Mucosa of descending colon (tissue), 3 donors: ENCODE measurements at regions not wholly inside any gene's neighbourhood (a gene's known extent, or its start where the extent isn't known, plus 50 kb on each side); places are given as distances from the start of the nearest gene placed in this dataset.

Experiments
- ATAC-seq: fragments of 200-7000 bp; cut with Tn5 transposase; one replicate; pipeline ENCODE4 v1.9.1; 2020; ENCODE audit warnings: mild to moderate bottlenecking, moderate library complexity
- DNase-seq, 3 donors: peaks; one replicate each; pipeline ENCODE4 v3.0.0-alpha.2; 2020
- H3K36me3 ChIP-seq: fragments of 200-600 bp; one replicate; pipeline ENCODE4 v1.8.0; 2021; ENCODE audit warnings: low read depth, mild to moderate bottlenecking
- H3K4me1 ChIP-seq: fragments of 200-600 bp; one replicate; pipeline ENCODE4 v1.8.0; 2021; ENCODE audit warnings: low read depth, mild to moderate bottlenecking
- H3K4me3 ChIP-seq: fragments of 200-600 bp; one replicate; pipeline ENCODE4 v1.8.0; 2021; ENCODE audit warnings: mild to moderate bottlenecking
- H3K9me3 ChIP-seq: fragments of 200-600 bp; one replicate; pipeline ENCODE4 v1.8.0; 2021; ENCODE audit warnings: mild to moderate bottlenecking
- intact Hi-C, 2 donors: fragments of 100-400 bp; cut with DNase I in 1 of 2; cut with micrococcal nuclease in 1 of 2; formaldehyde crosslinking; loops; one replicate each; pipeline versions ENCODE4 v1.11.0 to v1.11.1; 2022; cut with DNase I, micrococcal nuclease
- TF ChIP-seq, protein P1 (sequence below): fragments of 200-600 bp; IDR thresholded peaks from one replicate; pipeline ENCODE4 v1.8.0; 2022; ENCODE audit warnings: antibody characterized with exemption, mild to moderate bottlenecking
- donor health status: DM: no; HTN: no; CAD: no; lungs with moderate emphysema.
- donor health status: DM: no; HTN: no; CAD: no.
- donor health status: DM: no; HTN: yes; CAD: no.

DNA sequence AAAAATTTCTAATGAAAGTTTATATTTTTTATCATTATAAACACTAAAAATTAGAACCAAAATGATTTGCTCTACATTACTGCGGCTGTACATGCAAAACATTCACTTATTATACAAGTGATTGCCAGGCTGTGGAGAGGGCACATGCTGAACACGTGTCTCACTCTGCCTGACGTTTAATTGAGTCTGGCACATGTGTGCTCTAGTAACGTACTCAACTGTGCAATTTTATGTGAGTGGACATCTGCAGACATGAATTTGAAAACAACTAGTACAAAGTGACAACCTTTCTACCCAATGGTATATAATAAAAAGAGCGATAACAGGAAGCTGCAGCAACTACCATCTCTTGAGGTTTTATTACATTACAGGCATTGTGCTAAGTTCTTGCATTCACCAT, 341.4 kb downstream of the KLF12 start:
- H3K9me3 ChIP-seq: no peaks in the 10 kb centered on the region
- ATAC-seq (peak; percentile 65), DNase-seq (peak in 1 of 3 donors; percentile 23)
- TF ChIP-seq, protein P1, sequence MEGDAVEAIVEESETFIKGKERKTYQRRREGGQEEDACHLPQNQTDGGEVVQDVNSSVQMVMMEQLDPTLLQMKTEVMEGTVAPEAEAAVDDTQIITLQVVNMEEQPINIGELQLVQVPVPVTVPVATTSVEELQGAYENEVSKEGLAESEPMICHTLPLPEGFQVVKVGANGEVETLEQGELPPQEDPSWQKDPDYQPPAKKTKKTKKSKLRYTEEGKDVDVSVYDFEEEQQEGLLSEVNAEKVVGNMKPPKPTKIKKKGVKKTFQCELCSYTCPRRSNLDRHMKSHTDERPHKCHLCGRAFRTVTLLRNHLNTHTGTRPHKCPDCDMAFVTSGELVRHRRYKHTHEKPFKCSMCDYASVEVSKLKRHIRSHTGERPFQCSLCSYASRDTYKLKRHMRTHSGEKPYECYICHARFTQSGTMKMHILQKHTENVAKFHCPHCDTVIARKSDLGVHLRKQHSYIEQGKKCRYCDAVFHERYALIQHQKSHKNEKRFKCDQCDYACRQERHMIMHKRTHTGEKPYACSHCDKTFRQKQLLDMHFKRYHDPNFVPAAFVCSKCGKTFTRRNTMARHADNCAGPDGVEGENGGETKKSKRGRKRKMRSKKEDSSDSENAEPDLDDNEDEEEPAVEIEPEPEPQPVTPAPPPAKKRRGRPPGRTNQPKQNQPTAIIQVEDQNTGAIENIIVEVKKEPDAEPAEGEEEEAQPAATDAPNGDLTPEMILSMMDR: no peak
- no peaks in the 10 kb centered on the region for H3K36me3 ChIP-seq
- no peak overlapping the region for H3K4me3 ChIP-seq
- intact Hi-C loops: no loop called here
- H3K4me1 ChIP-seq: no peaks in the 10 kb centered on the region

DNA sequence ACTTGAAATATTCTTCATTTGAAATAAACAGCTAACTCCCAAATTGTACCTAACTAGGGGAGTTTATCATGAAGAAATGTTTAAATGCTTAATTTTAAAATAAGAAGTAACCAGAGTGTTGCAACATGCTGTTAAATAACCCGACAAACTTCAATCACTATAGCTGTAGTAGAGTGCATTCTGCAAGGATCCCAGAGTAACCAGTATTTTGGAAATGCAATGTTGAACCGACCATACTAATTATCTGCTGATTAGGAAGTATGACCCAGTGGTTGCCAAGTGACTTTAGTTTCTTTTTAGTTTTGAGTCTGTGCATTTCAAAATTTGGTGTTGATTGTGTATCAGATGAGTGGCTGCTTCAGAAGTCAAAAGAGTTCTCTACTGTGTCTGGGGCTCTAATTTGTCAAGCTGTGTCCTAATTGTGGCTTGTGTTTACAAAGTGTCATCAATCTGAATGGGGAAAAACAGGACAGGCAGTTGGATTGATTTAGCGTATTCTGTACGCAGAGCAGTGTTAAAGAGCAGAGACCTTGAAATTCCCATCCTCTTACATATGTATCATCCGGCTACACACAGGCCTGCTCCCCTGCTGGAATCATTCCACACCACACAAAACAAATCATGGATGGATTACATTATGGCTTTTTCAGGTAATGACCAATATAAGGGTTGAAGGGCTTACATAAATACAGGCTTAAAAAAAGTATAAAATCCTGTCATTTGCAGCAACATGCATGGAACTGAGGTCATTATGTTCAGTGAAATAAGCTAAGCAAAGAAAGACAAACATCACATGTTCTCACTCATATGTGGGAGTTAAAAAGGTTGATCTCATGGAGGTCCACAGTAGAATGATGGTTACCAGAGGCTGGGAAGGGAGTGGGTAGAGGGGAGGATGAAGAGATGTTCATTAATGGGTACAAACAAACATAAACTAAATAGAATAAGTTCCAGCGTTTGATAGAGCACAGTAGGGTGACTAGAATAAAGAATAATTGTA, 351.5 kb downstream of the KLF12 start:
- ATAC-seq (no peak), DNase-seq (no peak)
- H3K9me3 ChIP-seq: no peaks in the 10 kb centered on the region
- no peak overlapping the region for H3K4me3 ChIP-seq
- intact Hi-C loops: no loop called here
- TF ChIP-seq, protein P1: no peak
- no peaks in the 10 kb centered on the region for H3K36me3 ChIP-seq
- no peaks in the 10 kb centered on the region for H3K4me1 ChIP-seq

DNA sequence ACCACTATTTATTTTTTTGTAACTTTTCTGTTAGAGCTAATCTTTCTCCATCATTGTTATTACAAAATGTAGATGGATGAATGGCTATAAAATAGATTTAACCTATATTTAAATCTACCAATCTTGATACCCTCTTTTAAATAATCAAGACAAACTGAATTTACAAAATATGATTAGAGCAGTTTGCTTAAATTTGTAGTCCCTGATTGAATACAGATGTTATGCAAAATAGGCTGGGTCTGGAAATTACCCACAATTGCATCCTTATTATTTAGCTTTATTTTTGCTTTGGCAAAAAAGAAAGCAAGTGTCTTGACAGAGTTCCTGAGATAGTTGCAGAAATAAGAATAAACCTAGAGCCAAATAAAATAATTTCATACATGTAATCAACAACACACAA, 352.8 kb downstream of the KLF12 start:
- intact Hi-C loops: no loop called here
- Histone ChIP-seq H3K36me3 (no peaks in the 10 kb centered on the region), H3K4me1 (no peaks in the 10 kb centered on the region), H3K9me3 (no peaks in the 10 kb centered on the region), H3K4me3 (no peak overlapping the region)
- no peak for ATAC-seq
- TF ChIP-seq, protein P1: no peak
- no peak for DNase-seq

DNA sequence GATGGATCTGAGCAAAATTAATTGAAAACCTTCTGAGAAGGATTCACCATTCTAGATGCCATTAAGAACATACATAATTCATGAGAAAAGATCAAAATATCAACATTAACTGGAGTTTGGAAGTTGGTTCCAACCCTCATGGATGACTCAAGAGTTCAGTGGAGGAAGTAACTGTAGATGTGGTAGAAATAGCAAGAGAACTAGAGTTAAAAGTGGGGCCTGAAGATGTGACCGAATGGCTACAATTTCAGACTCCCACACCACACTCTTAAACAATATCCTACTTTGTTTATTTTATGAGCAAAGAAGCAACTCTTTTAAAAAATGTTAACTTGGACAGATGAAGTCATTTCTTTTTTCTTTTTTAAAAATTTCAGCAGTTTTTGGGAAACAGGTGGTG, 354.3 kb downstream of the KLF12 start:
- Histone ChIP-seq H3K36me3 (no peaks in the 10 kb centered on the region), H3K4me1 (no peaks in the 10 kb centered on the region), H3K9me3 (no peaks in the 10 kb centered on the region), H3K4me3 (no peak overlapping the region)
- TF ChIP-seq, protein P1: no peak
- DNase-seq (no peak), ATAC-seq (no peak)
- intact Hi-C loops: no loop called here

DNA sequence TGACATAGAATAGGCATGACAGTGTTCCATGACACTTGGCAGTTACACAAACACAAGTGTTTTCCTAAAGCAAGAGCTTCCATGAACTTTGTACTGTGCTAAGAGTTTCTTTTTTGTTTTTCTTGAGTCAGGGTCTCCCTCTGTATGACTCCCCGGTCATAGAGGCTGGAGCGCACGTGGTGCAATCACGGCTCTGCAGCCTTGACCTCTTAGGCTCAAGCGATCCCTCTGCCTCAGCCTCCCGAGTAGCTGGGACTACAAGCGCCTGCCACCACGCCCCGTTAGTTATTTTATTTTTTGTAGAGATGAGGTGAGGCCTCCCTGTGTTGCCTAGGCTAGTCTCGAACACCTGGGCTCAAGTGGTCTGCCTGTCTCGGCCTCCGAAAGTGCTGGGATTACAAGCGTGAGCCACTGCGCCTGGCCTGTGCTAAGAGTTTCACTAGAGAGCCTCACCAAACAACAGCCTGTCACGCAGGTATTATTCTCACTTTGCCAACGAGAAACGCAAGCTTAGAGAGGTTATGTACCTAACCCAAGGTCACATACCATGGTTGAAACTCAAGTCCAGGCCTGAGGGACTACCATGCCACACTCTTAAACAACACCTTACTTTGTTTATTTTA, 355.9 kb downstream of the KLF12 start:
- Histone ChIP-seq H3K4me1 (no peaks in the 10 kb centered on the region), H3K36me3 (no peaks in the 10 kb centered on the region), H3K4me3 (no peak overlapping the region), H3K9me3 (no peaks in the 10 kb centered on the region)
- ATAC-seq: no peak
- intact Hi-C loops: no loop called here
- TF ChIP-seq, protein P1: no peak
- no peak for DNase-seq
